ENCODE measurements at regions not wholly inside any gene's neighbourhood (a gene's known extent, or its start where the extent isn't known, plus 50 kb on each side); places are given as distances from the start of the nearest gene placed in this dataset.
"Not testable (repeated sequence)": the region's sequence is repeated elsewhere in the genome, so short reads cannot be mapped to it uniquely, and the experiment has no call there.

GRCh38 chr1:70714149-70714548 lies 303.1 kb downstream of the CTH start:
- Mint-ChIP-seq H3K9me3 (no peaks in the 10 kb centered on the region), H3K36me3 (ENCODE audit: low read depth) (no peaks in the 10 kb centered on the region), H3K27ac (no peak overlapping the region), H3K27me3 (ENCODE audit: low read depth) (peaks cover 1% of the 10 kb centered on the region), H3K4me3 (ENCODE audit: low read depth) (no peak overlapping the region), H3K4me1 (ENCODE audit: low read depth) (no peaks in the 10 kb centered on the region)
- DNase-seq (ENCODE audit: low spot score): no peak
- intact Hi-C loops (cut with micrococcal nuclease): no loop called here

GRCh38 chr1:70717211-70717610 lies 306.1 kb downstream of the CTH start:
- no peak overlapping the region for H3K4me3 Mint-ChIP-seq (ENCODE audit: low read depth)
- no peaks in the 10 kb centered on the region for H3K36me3 Mint-ChIP-seq (ENCODE audit: low read depth)
- peaks cover 1% of the 10 kb centered on the region for H3K27me3 Mint-ChIP-seq (ENCODE audit: low read depth)
- no peaks in the 10 kb centered on the region for H3K9me3 Mint-ChIP-seq
- intact Hi-C loops (cut with micrococcal nuclease): no loop called here
- H3K27ac Mint-ChIP-seq: no peak overlapping the region
- no peak for DNase-seq (ENCODE audit: low spot score)
- H3K4me1 Mint-ChIP-seq (ENCODE audit: low read depth): no peaks in the 10 kb centered on the region

GRCh38 chr1:70717656-70718055 lies 306.6 kb downstream of the CTH start:
- H3K27me3 Mint-ChIP-seq (ENCODE audit: low read depth): peaks cover 1% of the 10 kb centered on the region

GRCh38 chr1:70718086-70718630 lies 307.1 kb downstream of the CTH start:
- Mint-ChIP-seq H3K4me3 (ENCODE audit: low read depth) (no peak overlapping the region), H3K36me3 (ENCODE audit: low read depth) (no peaks in the 10 kb centered on the region), H3K27me3 (ENCODE audit: low read depth) (peaks cover 1% of the 10 kb centered on the region), H3K27ac (no peak overlapping the region), H3K9me3 (peaks cover 2% of the 10 kb centered on the region), H3K4me1 (ENCODE audit: low read depth) (no peaks in the 10 kb centered on the region)
- intact Hi-C loops (cut with micrococcal nuclease): no loop called here
- no peak for DNase-seq (ENCODE audit: low spot score)

More at GRCh38 chr1:70717656-70718055, 306.6 kb downstream of the CTH start:
- Mint-ChIP-seq H3K27ac (no peak overlapping the region), H3K9me3 (no peaks in the 10 kb centered on the region), H3K4me3 (ENCODE audit: low read depth) (no peak overlapping the region), H3K36me3 (ENCODE audit: low read depth) (no peaks in the 10 kb centered on the region), H3K4me1 (ENCODE audit: low read depth) (no peaks in the 10 kb centered on the region)
- no peak for DNase-seq (ENCODE audit: low spot score)
- intact Hi-C loops (cut with micrococcal nuclease): no loop called here

GRCh38 chr1:70719154-70719553 lies 308.1 kb downstream of the CTH start:
- DNase-seq (ENCODE audit: low spot score): no peak
- no peaks in the 10 kb centered on the region for H3K4me1 Mint-ChIP-seq (ENCODE audit: low read depth)
- no peak overlapping the region for H3K4me3 Mint-ChIP-seq (ENCODE audit: low read depth)
- peaks cover 6% of the 10 kb centered on the region for H3K9me3 Mint-ChIP-seq
- H3K36me3 Mint-ChIP-seq (ENCODE audit: low read depth): no peaks in the 10 kb centered on the region
- H3K27me3 Mint-ChIP-seq (ENCODE audit: low read depth): peaks cover 1% of the 10 kb centered on the region
- no peak overlapping the region for H3K27ac Mint-ChIP-seq
- intact Hi-C loops (cut with micrococcal nuclease): no loop called here

GRCh38 chr1:70720109-70720508 lies 309.0 kb downstream of the CTH start:
- DNase-seq (ENCODE audit: low spot score): no peak
- intact Hi-C loops (cut with micrococcal nuclease): no loop called here
- H3K4me3 Mint-ChIP-seq (ENCODE audit: low read depth): no peak overlapping the region
- no peaks in the 10 kb centered on the region for H3K36me3 Mint-ChIP-seq (ENCODE audit: low read depth)
- H3K27me3 Mint-ChIP-seq (ENCODE audit: low read depth): peaks cover 1% of the 10 kb centered on the region
- H3K9me3 Mint-ChIP-seq: peaks cover 13% of the 10 kb centered on the region
- no peak overlapping the region for H3K27ac Mint-ChIP-seq
- no peaks in the 10 kb centered on the region for H3K4me1 Mint-ChIP-seq (ENCODE audit: low read depth)

GRCh38 chr1:70720521-70720920 lies 309.5 kb downstream of the CTH start:
- H3K36me3 Mint-ChIP-seq (ENCODE audit: low read depth): no peaks in the 10 kb centered on the region
- no peak overlapping the region for H3K27ac Mint-ChIP-seq

GRCh38 chr1:70727886-70728489 lies 316.9 kb downstream of the CTH start:
- no peak overlapping the region for H3K4me3 Mint-ChIP-seq (ENCODE audit: low read depth)
- no peaks in the 10 kb centered on the region for H3K4me1 Mint-ChIP-seq (ENCODE audit: low read depth)
- H3K27ac Mint-ChIP-seq: no peak overlapping the region
- H3K36me3 Mint-ChIP-seq (ENCODE audit: low read depth): no peaks in the 10 kb centered on the region
- H3K27me3 Mint-ChIP-seq (ENCODE audit: low read depth): no peaks in the 10 kb centered on the region
- H3K9me3 Mint-ChIP-seq: peaks cover 32% of the 10 kb centered on the region
- DNase-seq (ENCODE audit: low spot score): no peak
- intact Hi-C loops (cut with micrococcal nuclease): no loop called here

More at GRCh38 chr1:70720521-70720920, 309.5 kb downstream of the CTH start:
- Mint-ChIP-seq H3K4me3 (ENCODE audit: low read depth) (no peak overlapping the region), H3K4me1 (ENCODE audit: low read depth) (no peaks in the 10 kb centered on the region), H3K9me3 (peaks cover 18% of the 10 kb centered on the region), H3K27me3 (ENCODE audit: low read depth) (peaks cover 1% of the 10 kb centered on the region)
- intact Hi-C loops (cut with micrococcal nuclease): no loop called here
- no peak for DNase-seq (ENCODE audit: low spot score)

GRCh38 chr1:70736518-70736917 lies 311.1 kb downstream of the PTGER3 start:
- H3K36me3 Mint-ChIP-seq (ENCODE audit: low read depth); H3K4me3 Mint-ChIP-seq (ENCODE audit: low read depth); H3K27ac Mint-ChIP-seq; H3K4me1 Mint-ChIP-seq (ENCODE audit: low read depth); H3K27me3 Mint-ChIP-seq (ENCODE audit: low read depth); DNase-seq (ENCODE audit: low spot score); intact Hi-C loops (cut with micrococcal nuclease): not testable (repeated sequence)
- peaks cover 11% of the 10 kb centered on the region for H3K9me3 Mint-ChIP-seq

- intact Hi-C loops (cut with micrococcal nuclease): no loop called here
- Mint-ChIP-seq H3K4me3 (ENCODE audit: low read depth) (no peak overlapping the region), H3K9me3 (peaks cover 15% of the 10 kb centered on the region)
These were observed 310.5 kb downstream of the PTGER3 start for GRCh38 chr1:70737125-70737524.

GRCh38 chr1:70738624-70739023 lies 309.0 kb downstream of the PTGER3 start:
- Mint-ChIP-seq H3K27ac (no peak overlapping the region), H3K4me1 (ENCODE audit: low read depth) (no peaks in the 10 kb centered on the region), H3K9me3 (peaks cover 22% of the 10 kb centered on the region), H3K4me3 (ENCODE audit: low read depth) (no peak overlapping the region), H3K36me3 (ENCODE audit: low read depth) (no peaks in the 10 kb centered on the region), H3K27me3 (ENCODE audit: low read depth) (no peaks in the 10 kb centered on the region)
- no peak for DNase-seq (ENCODE audit: low spot score)
- intact Hi-C loops (cut with micrococcal nuclease): no loop called here

More at GRCh38 chr1:70737125-70737524, 310.5 kb downstream of the PTGER3 start:
- Mint-ChIP-seq H3K4me1 (ENCODE audit: low read depth) (no peaks in the 10 kb centered on the region), H3K27me3 (ENCODE audit: low read depth) (no peaks in the 10 kb centered on the region), H3K27ac (no peak overlapping the region), H3K36me3 (ENCODE audit: low read depth) (no peaks in the 10 kb centered on the region)
- DNase-seq (ENCODE audit: low spot score): no peak

GRCh38 chr1:70745199-70745598 lies 302.4 kb downstream of the PTGER3 start:
- Mint-ChIP-seq H3K27ac (no peak overlapping the region), H3K27me3 (ENCODE audit: low read depth) (peaks cover 4% of the 10 kb centered on the region), H3K36me3 (ENCODE audit: low read depth) (peaks cover 13% of the 10 kb centered on the region), H3K4me3 (ENCODE audit: low read depth) (no peak overlapping the region), H3K4me1 (ENCODE audit: low read depth) (peaks cover under 1% of the 10 kb centered on the region), H3K9me3 (peaks cover 71% of the 10 kb centered on the region)
- intact Hi-C loops (cut with micrococcal nuclease): no loop called here
- no peak for DNase-seq (ENCODE audit: low spot score)

GRCh38 chr1:70746062-70746461 lies 301.6 kb downstream of the PTGER3 start:
- H3K4me1 Mint-ChIP-seq (ENCODE audit: low read depth); H3K27ac Mint-ChIP-seq; H3K4me3 Mint-ChIP-seq (ENCODE audit: low read depth); DNase-seq (ENCODE audit: low spot score); intact Hi-C loops (cut with micrococcal nuclease); H3K27me3 Mint-ChIP-seq (ENCODE audit: low read depth): not testable (repeated sequence)
- Mint-ChIP-seq H3K36me3 (ENCODE audit: low read depth) (peaks cover 20% of the 10 kb centered on the region), H3K9me3 (peaks cover 77% of the 10 kb centered on the region)
